GM13977 (cell line): ENCODE measurements at regions not wholly inside any gene's neighbourhood (a gene's known extent, or its start where the extent isn't known, plus 50 kb on each side); places are given as distances from the start of the nearest gene placed in this dataset.

Experiments
- DNase-seq: peaks from one replicate; pipeline ENCODE4 v3.0.0; 2012; ENCODE audit warnings: low spot score
- CTCF ChIP-seq: IDR thresholded peaks from 2 replicates; pipeline ENCODE4 v1.5.1; 2012; ENCODE audit warnings: mild to moderate bottlenecking, control low read depth; ENCODE audit not compliant: insufficient read depth; ENCODE audit errors: extremely low read depth, missing control alignments
- in situ Hi-C: fragments of 300-500 bp; cut with MboI; formaldehyde crosslinking; loops from one replicate; pipeline ENCODE4 v1.12.0; 2022; ENCODE audit warnings: low sequenced_read_pairs, low pct_unique_long_range_greater_than_20kb, mixed read lengths, inconsistent platforms; ENCODE audit not compliant: unreplicated experiment

- TF ChIP-seq CTCF: no peak
- in situ Hi-C loops: no loop called here
- DNase-seq: no peak
Observed at GRCh38 chr4:166279261-166279660, 406.2 kb downstream of the TLL1 start.

- TF ChIP-seq CTCF: no peak
- in situ Hi-C loops: no loop called here
- DNase-seq: no peak
Observed at GRCh38 chr4:166280642-166281041, 407.6 kb downstream of the TLL1 start.

- TF ChIP-seq CTCF: no peak
- DNase-seq: no peak
- in situ Hi-C loops: no loop called here
Observed at GRCh38 chr4:166282081-166282770, 409.2 kb downstream of the TLL1 start.

GRCh38 chr4:166284221-166284620, 411.2 kb downstream of the TLL1 start:
- TF ChIP-seq CTCF: no peak
- DNase-seq: no peak
- in situ Hi-C loops: no loop called here

GRCh38 chr4:166290426-166290825, 417.4 kb downstream of the TLL1 start:
- no peak for TF ChIP-seq CTCF
- in situ Hi-C loops: no loop called here
- no peak for DNase-seq

GRCh38 chr4:166293556-166293955, 420.5 kb downstream of the TLL1 start:
- DNase-seq: no peak
- in situ Hi-C loops: no loop called here

More at GRCh38 chr4:166293556-166293955, 420.5 kb downstream of the TLL1 start:
- TF ChIP-seq CTCF: no peak
